Esophagus muscularis mucosa (tissue), 3 donors: ENCODE measurements at regions not wholly inside any gene's neighbourhood (a gene's known extent, or its start where the extent isn't known, plus 50 kb on each side); places are given as distances from the start of the nearest gene placed in this dataset.

Experiments used
- CTCF ChIP-seq, 3 experiments: fragments of 200-600 bp in 2 of 3; fragments of 450-650 bp in 1 of 3; sonication (generic) in 2 of 3; IDR thresholded peaks; one replicate each; pipeline ENCODE4 v1.5.1; 2017 to 2019; ENCODE audit warnings: antibody characterized with exemption in 3 of 3, mild to moderate bottlenecking in 2 of 3, moderate library complexity in 1 of 3
- EP300 ChIP-seq: sonication (generic); formaldehyde crosslinking; IDR thresholded peaks from one replicate; pipeline ENCODE4 v1.6.1; 2017; ENCODE audit warnings: antibody characterized with exemption

- TF ChIP-seq EP300, result no peak
- no peak for TF ChIP-seq CTCF (IDR thresholded peaks at IDR 0.05)
Observed at GRCh38 chr5:165622864-165623536, 2117.6 kb downstream of the MAT2B start.
